ENCODE measurements at regions not wholly inside any gene's neighbourhood (a gene's known extent, or its start where the extent isn't known, plus 50 kb on each side); places are given as distances from the start of the nearest gene placed in this dataset.

DNA sequence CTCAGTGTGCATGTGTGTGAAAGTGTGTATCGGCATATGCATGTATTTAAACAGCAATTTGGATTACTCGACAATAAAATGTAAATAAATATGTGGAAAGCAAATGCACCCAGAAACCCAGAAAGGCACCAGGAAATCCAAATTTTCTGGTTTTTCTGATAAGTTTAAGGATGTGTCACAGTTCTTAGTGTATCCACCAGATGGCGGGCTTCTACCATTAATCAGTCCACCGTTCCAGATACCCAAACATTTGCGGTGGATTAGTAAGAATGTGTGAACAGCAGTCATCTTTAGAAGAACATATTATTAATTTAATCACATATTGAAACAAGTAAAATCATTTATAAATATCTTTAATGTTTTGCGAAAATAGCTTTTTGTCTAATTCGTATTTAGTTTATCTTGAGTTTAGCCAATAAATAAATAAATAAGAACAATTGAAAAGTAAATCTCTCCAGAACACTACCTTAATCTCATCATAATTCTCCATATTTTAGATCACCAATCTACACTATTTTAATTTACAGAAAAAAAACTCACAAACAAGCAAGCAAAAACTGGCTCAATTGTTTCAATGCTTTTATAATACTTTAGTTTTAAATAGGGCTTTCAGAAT is 298.9 kb downstream of the DSEL start:
- no peaks in the 10 kb centered on the region for H4K20me1 ChIP-seq (ENCODE audit: low read depth, low read length)
- no peaks in the 10 kb centered on the region for H3K79me2 ChIP-seq (ENCODE audit: insufficient read depth, low read length)
- no peaks in the 10 kb centered on the region for H3K9me3 ChIP-seq (ENCODE audit: insufficient read depth, low read length)
- H3K9me2 ChIP-seq (replicated peaks; ENCODE audit: insufficient read depth, low read length), result no peaks in the 10 kb centered on the region
- H3K4me2 ChIP-seq (ENCODE audit: low read depth, low read length, poor library complexity, severe bottlenecking), result no peak overlapping the region
- no peaks in the 10 kb centered on the region for H3K27me3 ChIP-seq (ENCODE audit: low read length)
- no peak overlapping the region for H3K9ac ChIP-seq (ENCODE audit: low read length)
- no peak for TF ChIP-seq EZH2phosphoT487 (conservative IDR thresholded peaks at IDR 0.05; ENCODE audit: low read length)
- TF ChIP-seq, protein P1, sequence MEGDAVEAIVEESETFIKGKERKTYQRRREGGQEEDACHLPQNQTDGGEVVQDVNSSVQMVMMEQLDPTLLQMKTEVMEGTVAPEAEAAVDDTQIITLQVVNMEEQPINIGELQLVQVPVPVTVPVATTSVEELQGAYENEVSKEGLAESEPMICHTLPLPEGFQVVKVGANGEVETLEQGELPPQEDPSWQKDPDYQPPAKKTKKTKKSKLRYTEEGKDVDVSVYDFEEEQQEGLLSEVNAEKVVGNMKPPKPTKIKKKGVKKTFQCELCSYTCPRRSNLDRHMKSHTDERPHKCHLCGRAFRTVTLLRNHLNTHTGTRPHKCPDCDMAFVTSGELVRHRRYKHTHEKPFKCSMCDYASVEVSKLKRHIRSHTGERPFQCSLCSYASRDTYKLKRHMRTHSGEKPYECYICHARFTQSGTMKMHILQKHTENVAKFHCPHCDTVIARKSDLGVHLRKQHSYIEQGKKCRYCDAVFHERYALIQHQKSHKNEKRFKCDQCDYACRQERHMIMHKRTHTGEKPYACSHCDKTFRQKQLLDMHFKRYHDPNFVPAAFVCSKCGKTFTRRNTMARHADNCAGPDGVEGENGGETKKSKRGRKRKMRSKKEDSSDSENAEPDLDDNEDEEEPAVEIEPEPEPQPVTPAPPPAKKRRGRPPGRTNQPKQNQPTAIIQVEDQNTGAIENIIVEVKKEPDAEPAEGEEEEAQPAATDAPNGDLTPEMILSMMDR (IDR thresholded peaks at IDR 0.05; ENCODE audit: insufficient read depth, low read length, poor library complexity, severe bottlenecking), result peak; percentile 47
- H3F3A ChIP-seq (ENCODE audit: insufficient read depth), result no peaks in the 10 kb centered on the region
- H3K4me3 ChIP-seq (ENCODE audit: insufficient read depth, low read length, poor library complexity, severe bottlenecking), result no peak overlapping the region
- no peak overlapping the region for H3K27ac ChIP-seq (ENCODE audit: low read depth, low read length)
- H3K36me3 ChIP-seq (ENCODE audit: low read length), result no peaks in the 10 kb centered on the region
- no peak overlapping the region for H2AFZ ChIP-seq (ENCODE audit: low read depth, low read length, severe bottlenecking)

DNA sequence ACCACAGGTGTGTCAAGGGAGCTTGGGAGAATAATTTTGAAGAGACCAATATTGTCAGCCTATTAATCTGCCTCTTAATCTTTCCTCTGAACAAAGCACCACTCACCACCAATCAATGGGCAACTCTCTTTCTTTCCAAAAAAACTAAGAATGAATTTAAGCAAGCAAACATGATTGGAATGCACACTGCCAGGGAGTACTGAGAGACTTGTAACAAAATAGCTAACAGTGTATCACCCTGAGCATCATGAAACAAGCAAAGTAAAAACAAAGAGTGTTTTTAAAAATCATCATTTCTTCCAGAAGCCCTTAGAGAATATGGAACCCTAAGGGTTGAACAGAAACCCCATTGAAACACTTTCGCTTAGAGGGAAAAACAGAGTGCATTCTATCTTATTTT is 299.7 kb downstream of the DSEL start:
- no peak overlapping the region for H2AFZ ChIP-seq (ENCODE audit: low read depth, low read length, severe bottlenecking)
- H3K9me2 ChIP-seq (replicated peaks; ENCODE audit: insufficient read depth, low read length), result no peaks in the 10 kb centered on the region
- H3K36me3 ChIP-seq (ENCODE audit: low read length), result no peaks in the 10 kb centered on the region
- no peak overlapping the region for H3K9ac ChIP-seq (ENCODE audit: low read length)
- H3K4me2 ChIP-seq (ENCODE audit: low read depth, low read length, poor library complexity, severe bottlenecking), result no peak overlapping the region
- no peaks in the 10 kb centered on the region for H3K79me2 ChIP-seq (ENCODE audit: insufficient read depth, low read length)
- H3K4me3 ChIP-seq (ENCODE audit: insufficient read depth, low read length, poor library complexity, severe bottlenecking), result no peak overlapping the region
- no peaks in the 10 kb centered on the region for H3F3A ChIP-seq (ENCODE audit: insufficient read depth)
- H3K9me3 ChIP-seq (ENCODE audit: insufficient read depth, low read length), result no peaks in the 10 kb centered on the region
- no peaks in the 10 kb centered on the region for H4K20me1 ChIP-seq (ENCODE audit: low read depth, low read length)
- H3K27ac ChIP-seq (ENCODE audit: low read depth, low read length), result no peak overlapping the region
- no peaks in the 10 kb centered on the region for H3K27me3 ChIP-seq (ENCODE audit: low read length)
- TF ChIP-seq, protein P1 (IDR thresholded peaks at IDR 0.05; ENCODE audit: insufficient read depth, low read length, poor library complexity, severe bottlenecking), result no peak
- no peak for TF ChIP-seq EZH2phosphoT487 (conservative IDR thresholded peaks at IDR 0.05; ENCODE audit: low read length)

DNA sequence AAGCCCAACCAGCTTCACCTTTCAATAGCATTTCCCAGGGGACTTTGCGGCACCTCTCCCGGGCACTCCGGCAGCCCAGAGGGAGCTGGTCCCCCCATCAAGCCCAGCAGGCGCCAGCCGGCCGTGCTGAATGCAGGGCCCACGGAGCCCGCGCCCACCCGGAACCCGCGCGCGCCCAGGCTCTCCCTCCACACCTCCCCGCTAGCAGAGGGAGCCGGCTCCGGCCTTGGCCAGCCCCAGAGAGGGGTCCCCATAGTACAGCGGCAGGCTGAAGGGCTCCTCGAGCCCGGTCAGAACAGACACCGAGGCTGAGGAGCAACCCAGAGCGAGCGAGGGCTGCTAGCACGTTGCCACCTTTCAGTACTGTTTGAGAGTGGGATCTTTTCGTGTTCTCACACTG is 300.8 kb downstream of the DSEL start:
- Histone ChIP-seq H3K4me2 (ENCODE audit: low read depth, low read length, poor library complexity, severe bottlenecking) (no peak overlapping the region), H2AFZ (ENCODE audit: low read depth, low read length, severe bottlenecking) (no peak overlapping the region), H3K27ac (ENCODE audit: low read depth, low read length) (no peak overlapping the region), H3K36me3 (ENCODE audit: low read length) (no peaks in the 10 kb centered on the region), H3K79me2 (ENCODE audit: insufficient read depth, low read length) (no peaks in the 10 kb centered on the region), H4K20me1 (ENCODE audit: low read depth, low read length) (no peaks in the 10 kb centered on the region), H3K9ac (ENCODE audit: low read length) (no peak overlapping the region), H3F3A (ENCODE audit: insufficient read depth) (no peaks in the 10 kb centered on the region), H3K9me3 (ENCODE audit: insufficient read depth, low read length) (no peaks in the 10 kb centered on the region), H3K4me3 (ENCODE audit: insufficient read depth, low read length, poor library complexity, severe bottlenecking) (no peak overlapping the region), H3K27me3 (ENCODE audit: low read length) (no peaks in the 10 kb centered on the region), H3K9me2 (replicated peaks; ENCODE audit: insufficient read depth, low read length) (no peaks in the 10 kb centered on the region)
- no peak for TF ChIP-seq EZH2phosphoT487 (conservative IDR thresholded peaks at IDR 0.05; ENCODE audit: low read length)
- TF ChIP-seq, protein P1 (IDR thresholded peaks at IDR 0.05; ENCODE audit: insufficient read depth, low read length, poor library complexity, severe bottlenecking), result no peak

All from SU-DHL-6 (cell line).